ENCODE measurements at regions not wholly inside any gene's neighbourhood (a gene's known extent, or its start where the extent isn't known, plus 50 kb on each side); places are given as distances from the start of the nearest gene placed in this dataset.

GRCh38 chr21:26245428-26245827, 74.9 kb upstream of the APP start (continued):
- TF ChIP-seq TEAD2 (tag; IDR thresholded peaks at IDR 0.05) (no peak), REST (IDR thresholded peaks at IDR 0.05; ENCODE audit: borderline replicate concordance) (no peak), REST (CRISPR knock-in tag; IDR thresholded peaks at IDR 0.05; ENCODE audit: low read depth) (no peak), RBM22 (IDR thresholded peaks at IDR 0.05; ENCODE audit: low read depth, low read length, poor library complexity, severe bottlenecking) (no peak), DPF2 (IDR thresholded peaks at IDR 0.05) (no peak), PCBP2 (IDR thresholded peaks at IDR 0.05; ENCODE audit: low read depth, low read length, poor library complexity, severe bottlenecking) (no peak), CCAR2 (IDR thresholded peaks at IDR 0.05; ENCODE audit: low read depth, low read length) (no peak), TCF15 (CRISPR knock-in tag; IDR thresholded peaks at IDR 0.05) (no peak)
